WTC11 (cell line): ENCODE measurements at regions not wholly inside any gene's neighbourhood (a gene's known extent, or its start where the extent isn't known, plus 50 kb on each side); places are given as distances from the start of the nearest gene placed in this dataset.

Experiments used
- ATAC-seq: fragments of 200-7000 bp; cut with Tn5 transposase; 2 replicates; pipeline ENCODE4 v1.10.0; 2021; ENCODE audit warnings: mild to moderate bottlenecking, moderate library complexity
- CTCF ChIA-PET: fragments of 300-600 bp; sonication (Branson Sonifier 250); formaldehyde crosslinking; loops from one replicate; lab custom pipeline; 2021; ENCODE audit warnings: antibody characterized with exemption; lab: Charles Lee
- POLR2A ChIA-PET: fragments of 350-600 bp; sonication (Branson Sonifier 250); formaldehyde crosslinking; loops from one replicate; lab custom pipeline; 2021; ENCODE audit warnings: antibody characterized with exemption; lab: Charles Lee
- DNase-seq: peaks from one replicate; pipeline ENCODE4 v3.0.0; 2021; ENCODE audit warnings: low spot score
- H3K27ac Mint-ChIP-seq: 2 replicates; pipeline ENCODE4 v1.8.0; 2021; ENCODE audit warnings: mixed read lengths
- H3K27me3 Mint-ChIP-seq: 2 replicates; pipeline ENCODE4 v1.8.0; 2021; ENCODE audit warnings: low read depth, mild to moderate bottlenecking, moderate library complexity, mixed read lengths
- H3K36me3 Mint-ChIP-seq: 2 replicates; pipeline ENCODE4 v1.8.0; 2021; ENCODE audit warnings: mixed read lengths
- H3K4me1 Mint-ChIP-seq: 2 replicates; pipeline ENCODE4 v1.8.0; 2022; ENCODE audit warnings: mixed read lengths
- H3K4me3 Mint-ChIP-seq: 2 replicates; pipeline ENCODE4 v1.8.0; 2021; ENCODE audit warnings: mild to moderate bottlenecking, moderate library complexity, mixed read lengths
- H3K9me3 Mint-ChIP-seq: 2 replicates; pipeline ENCODE4 v1.8.0; 2021; ENCODE audit warnings: mixed read lengths
- AFF4 ChIP-seq: sonication (generic); formaldehyde crosslinking; IDR thresholded peaks from 2 replicates; pipeline ENCODE4 v1.8.1; 2023; ENCODE audit warnings: mild to moderate bottlenecking, missing genetic modification reagents, borderline replicate concordance
- E2F1 ChIP-seq: sonication (generic); formaldehyde crosslinking; IDR thresholded peaks from 2 replicates; pipeline ENCODE4 v1.8.0; 2022; ENCODE audit warnings: mild to moderate bottlenecking, missing genetic modification reagents
- E2F5 ChIP-seq: sonication (generic); formaldehyde crosslinking; IDR thresholded peaks from 2 replicates; pipeline ENCODE4 v1.8.1; 2022; ENCODE audit warnings: mild to moderate bottlenecking, moderate library complexity, missing genetic modification reagents
- SOX15 ChIP-seq: fragments of 250-450 bp; sonication (Bioruptor Pico); IDR thresholded peaks from 2 replicates; pipeline ENCODE4 v1.9.0; 2021; ENCODE audit warnings: mild to moderate bottlenecking
- STAT6 ChIP-seq: sonication (generic); formaldehyde crosslinking; conservative IDR thresholded peaks from 2 replicates; pipeline ENCODE4 v1.8.1; 2023; ENCODE audit warnings: mild to moderate bottlenecking, low read depth, missing genetic modification reagents, moderate library complexity
- ZBTB43 ChIP-seq: sonication (generic); formaldehyde crosslinking; IDR thresholded peaks from 2 replicates; pipeline ENCODE4 v1.8.1; 2023; ENCODE audit warnings: mild to moderate bottlenecking, missing genetic modification reagents
- ZMAT4 ChIP-seq: fragments of 250-450 bp; sonication (Bioruptor Pico); IDR thresholded peaks from 2 replicates; pipeline ENCODE4 v1.9.0; 2021; ENCODE audit warnings: mild to moderate bottlenecking
- ZNF219 ChIP-seq: sonication (generic); formaldehyde crosslinking; IDR thresholded peaks from 2 replicates; pipeline ENCODE4 v1.8.0; 2023; ENCODE audit warnings: missing genetic modification reagents, mild to moderate bottlenecking, borderline replicate concordance
- ZNF396 ChIP-seq: fragments of 250-450 bp; sonication (Bioruptor Pico); IDR thresholded peaks from 2 replicates; pipeline ENCODE4 v1.8.0; 2021; ENCODE audit warnings: mild to moderate bottlenecking, moderate library complexity, borderline replicate concordance
- ZNF532 ChIP-seq: fragments of 250-450 bp; sonication (Bioruptor Pico); IDR thresholded peaks from 2 replicates; pipeline ENCODE4 v1.9.0; 2021; ENCODE audit warnings: mild to moderate bottlenecking, borderline replicate concordance
- ZNF671 ChIP-seq: fragments of 250-450 bp; sonication (Bioruptor Pico); IDR thresholded peaks from 2 replicates; pipeline ENCODE4 v1.8.0; 2021; ENCODE audit warnings: mild to moderate bottlenecking

GRCh38 chr5:58246461-58246944 is 213.4 kb downstream of the PLK2 start:
- no peak overlapping the region for H3K4me3 Mint-ChIP-seq
- H3K4me1 Mint-ChIP-seq = peaks cover 9% of the 10 kb centered on the region
- no peaks in the 10 kb centered on the region for H3K27me3 Mint-ChIP-seq
- DNase-seq (no peak), ATAC-seq (no peak)
- no peak for TF ChIP-seq ZNF671 (CRISPR knock-in tag)
- TF ChIP-seq SOX15 (CRISPR knock-in tag) = no peak
- no peak for TF ChIP-seq E2F5 (CRISPR knock-in tag)
- no peak for TF ChIP-seq AFF4 (CRISPR knock-in tag)
- no peak for TF ChIP-seq E2F1 (CRISPR knock-in tag)
- no peak for TF ChIP-seq ZBTB43 (CRISPR knock-in tag)
- TF ChIP-seq ZMAT4 = no peak
- ChIA-PET CTCF (no interaction called here), POLR2A (no interaction called here)
- H3K27ac Mint-ChIP-seq = no peak overlapping the region
- no peaks in the 10 kb centered on the region for H3K36me3 Mint-ChIP-seq
- peaks cover 5% of the 10 kb centered on the region; the same call in 1 of the 2 replicates for H3K9me3 Mint-ChIP-seq

- Mint-ChIP-seq H3K4me3 (no peak overlapping the region), H3K9me3 (no peaks in the 10 kb centered on the region), H3K27ac (no peak overlapping the region), H3K36me3 (no peaks in the 10 kb centered on the region), H3K4me1 (peaks cover 9% of the 10 kb centered on the region), H3K27me3 (no peaks in the 10 kb centered on the region)
- ChIA-PET CTCF (no interaction called here), POLR2A (no interaction called here)
- ATAC-seq (no peak), DNase-seq (no peak)
- TF ChIP-seq ZNF396 (CRISPR knock-in tag) (no peak), STAT6 (CRISPR knock-in tag) (no peak)
These were observed 214.4 kb downstream of the PLK2 start for GRCh38 chr5:58245476-58245840.

- H3K4me3 Mint-ChIP-seq = no peak overlapping the region
- no peak for DNase-seq
- no peaks in the 10 kb centered on the region for H3K27me3 Mint-ChIP-seq
- H3K9me3 Mint-ChIP-seq = no peaks in the 10 kb centered on the region
- CTCF ChIA-PET = no interaction called here
- peak; percentile 51; the same call in 1 of the 2 replicates for ATAC-seq
- H3K36me3 Mint-ChIP-seq = no peaks in the 10 kb centered on the region
- TF ChIP-seq ZNF532 (CRISPR knock-in tag) (no peak), ZNF219 (CRISPR knock-in tag) (no peak)
- TF ChIP-seq, all 79 proteins: peak for 0
- POLR2A ChIA-PET = no interaction called here
- no peak overlapping the region for H3K27ac Mint-ChIP-seq
- peaks cover 9% of the 10 kb centered on the region for H3K4me1 Mint-ChIP-seq
These were observed 214.9 kb downstream of the PLK2 start for GRCh38 chr5:58244819-58245475.
